ENCODE measurements at regions not wholly inside any gene's neighbourhood (a gene's known extent, or its start where the extent isn't known, plus 50 kb on each side); places are given as distances from the start of the nearest gene placed in this dataset.

- no peak for DNase-seq
Observed at GRCh38 chr2:238726670-238727584, 121.0 kb upstream of the TWIST2 start.

DNA sequence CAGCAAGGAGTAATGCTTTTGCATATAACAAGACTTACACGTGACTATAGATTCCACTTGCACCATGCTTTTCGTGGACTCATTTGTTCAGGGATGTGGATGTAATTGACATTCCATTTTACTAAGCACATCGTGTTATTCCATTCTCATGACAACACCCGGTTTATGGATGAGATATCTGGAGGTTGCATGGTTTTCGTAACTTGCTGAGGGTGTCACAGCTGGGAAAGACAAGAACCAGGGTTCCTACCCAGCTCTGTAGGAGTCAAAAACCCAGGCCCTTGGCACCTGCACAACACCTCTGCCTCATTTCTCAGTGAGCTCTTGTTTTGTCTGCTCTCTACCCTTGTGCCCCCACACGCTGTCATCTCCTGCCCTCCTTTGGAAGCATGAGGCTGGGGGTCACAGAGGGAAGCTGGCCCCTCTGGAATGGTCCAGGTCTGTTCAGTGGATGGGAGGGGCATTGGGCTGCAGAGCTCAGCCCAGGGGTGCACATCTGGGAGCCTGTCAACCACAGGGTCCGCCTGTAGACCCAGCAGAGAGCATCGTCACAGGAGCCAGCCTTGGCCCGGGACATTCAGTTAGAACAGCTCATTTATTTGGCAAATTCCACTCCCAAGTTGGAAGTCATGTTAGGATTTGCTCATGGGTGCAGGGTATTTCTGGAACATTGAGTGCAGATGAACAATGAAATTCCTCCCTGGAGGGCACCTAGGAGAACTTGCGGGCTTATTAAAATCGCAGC is 120.1 kb upstream of the TWIST2 start:
- DNase-seq = no peak

GRCh38 chr2:238728330-238729260 is 119.3 kb upstream of the TWIST2 start:
- no peak for DNase-seq

- DNase-seq = no peak
Observed at GRCh38 chr2:238729261-238729935, 118.5 kb upstream of the TWIST2 start.

- DNase-seq = no peak
Observed at GRCh38 chr2:238730001-238730669, 117.8 kb upstream of the TWIST2 start.

DNA sequence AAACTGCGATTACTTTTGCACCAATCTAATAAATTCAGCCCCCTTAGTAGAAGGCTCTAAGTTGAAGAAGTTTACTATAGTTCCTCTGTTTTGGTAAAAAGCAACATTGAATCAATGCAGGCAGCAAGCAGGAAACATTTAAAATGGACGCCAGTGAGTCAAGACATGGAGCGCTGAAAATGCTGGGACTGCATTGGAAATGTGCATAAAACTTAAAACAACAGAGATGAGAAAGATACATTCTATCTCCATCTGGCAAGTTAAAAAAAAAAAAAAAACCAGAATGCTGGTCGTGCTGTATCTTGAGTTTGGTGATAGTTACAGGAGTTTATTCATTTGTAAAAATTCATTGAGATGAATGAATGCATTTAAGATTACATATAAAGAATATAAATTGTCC is 117.0 kb upstream of the TWIST2 start:
- DNase-seq = no peak

GRCh38 chr2:238731961-238732360 is 115.9 kb upstream of the TWIST2 start:
- no peak for DNase-seq

DNA sequence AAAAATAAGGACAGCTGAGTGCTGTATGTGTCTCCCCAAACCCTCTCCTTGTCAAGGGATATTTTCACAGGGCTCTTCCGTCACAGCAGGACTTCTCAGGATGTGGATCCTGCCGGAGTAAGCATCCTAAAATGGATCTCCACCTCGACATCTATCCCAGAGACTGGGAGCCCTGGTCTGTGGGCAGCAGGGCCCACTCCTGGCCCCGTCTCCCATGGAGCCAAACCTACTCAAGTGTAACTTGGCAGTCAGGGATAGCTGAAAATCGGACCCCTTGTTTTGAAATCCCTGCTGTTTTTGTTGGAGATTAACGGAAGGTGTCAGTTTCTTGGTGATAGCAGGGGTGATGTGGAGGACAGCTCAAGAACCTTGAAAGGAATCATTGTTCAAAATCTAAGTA is 109.0 kb upstream of the TWIST2 start:
- DNase-seq = no peak

DNA sequence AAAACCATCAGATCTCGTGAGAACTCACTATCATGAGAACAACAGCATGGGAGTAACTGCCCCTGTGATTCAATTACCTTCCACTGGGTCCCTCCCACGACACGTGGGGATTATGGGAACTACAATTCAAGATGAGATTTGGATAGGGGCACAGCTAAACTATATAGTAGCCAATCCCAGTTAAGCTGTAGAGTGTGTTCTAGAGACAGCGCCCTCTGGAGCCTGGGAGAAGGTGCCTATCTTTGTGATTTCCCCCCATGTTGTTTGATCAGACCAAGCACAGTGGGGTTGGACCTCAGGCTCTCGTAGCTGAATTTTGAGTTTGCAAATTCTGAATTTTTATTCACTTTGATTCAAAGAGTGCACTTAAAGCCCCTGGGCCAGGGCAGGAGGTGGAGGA is 108.2 kb upstream of the TWIST2 start:
- DNase-seq = no peak

DNA sequence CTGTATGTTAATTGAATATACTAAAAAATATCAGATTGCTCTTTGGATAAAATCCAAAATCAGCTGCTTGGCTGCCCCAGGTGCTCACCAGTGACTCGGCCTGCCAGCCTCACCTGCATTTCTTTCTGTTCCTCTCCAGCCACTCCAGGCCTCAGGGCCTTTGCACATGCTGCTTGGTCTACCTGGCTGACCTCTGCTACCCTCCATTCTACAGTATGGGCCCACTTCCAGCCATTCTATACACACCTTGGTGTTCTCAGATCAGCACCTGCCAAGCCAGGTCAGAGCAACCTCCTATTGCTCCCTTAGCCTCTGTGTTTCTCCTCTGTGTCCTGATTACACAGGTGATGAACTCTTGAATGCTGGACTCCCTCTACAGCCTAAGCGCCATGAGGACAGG is 106.6 kb upstream of the TWIST2 start:
- DNase-seq = no peak

GRCh38 chr2:238742066-238742465 is 105.8 kb upstream of the TWIST2 start:
- no peak for DNase-seq

- no peak for DNase-seq
Observed at GRCh38 chr2:238742664-238743063, 105.2 kb upstream of the TWIST2 start.

GRCh38 chr2:238743243-238744065 is 104.4 kb upstream of the TWIST2 start:
- DNase-seq = no peak

GRCh38 chr2:238744951-238745350 is 102.9 kb upstream of the TWIST2 start:
- DNase-seq = no peak

GRCh38 chr2:238745997-238746396 is 101.9 kb upstream of the TWIST2 start:
- DNase-seq = no peak

DNA sequence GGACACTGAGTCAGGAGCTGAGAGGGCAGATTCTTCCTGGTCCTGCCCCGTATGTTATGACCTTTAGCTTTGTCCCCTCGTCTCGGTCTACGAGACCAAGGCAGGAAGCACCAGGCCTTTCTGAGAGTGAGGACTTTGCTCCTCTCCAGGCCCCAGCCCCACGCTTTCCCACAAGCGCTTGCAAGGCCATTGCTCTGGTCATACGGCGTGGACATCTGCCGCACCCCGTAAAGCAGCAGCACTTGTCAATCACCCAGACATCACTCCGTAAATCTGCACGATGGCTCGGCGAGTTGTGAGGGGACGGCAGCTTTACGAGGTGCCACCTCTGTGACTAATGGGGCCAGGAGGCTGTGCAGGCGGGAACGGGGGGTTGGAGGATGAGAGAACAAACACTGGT is 100.8 kb upstream of the TWIST2 start:
- DNase-seq = no peak

GRCh38 chr2:238747557-238747956 is 100.3 kb upstream of the TWIST2 start:
- DNase-seq = no peak

GRCh38 chr2:238750212-238750904 is 97.5 kb upstream of the TWIST2 start:
- no peak for DNase-seq

DNA sequence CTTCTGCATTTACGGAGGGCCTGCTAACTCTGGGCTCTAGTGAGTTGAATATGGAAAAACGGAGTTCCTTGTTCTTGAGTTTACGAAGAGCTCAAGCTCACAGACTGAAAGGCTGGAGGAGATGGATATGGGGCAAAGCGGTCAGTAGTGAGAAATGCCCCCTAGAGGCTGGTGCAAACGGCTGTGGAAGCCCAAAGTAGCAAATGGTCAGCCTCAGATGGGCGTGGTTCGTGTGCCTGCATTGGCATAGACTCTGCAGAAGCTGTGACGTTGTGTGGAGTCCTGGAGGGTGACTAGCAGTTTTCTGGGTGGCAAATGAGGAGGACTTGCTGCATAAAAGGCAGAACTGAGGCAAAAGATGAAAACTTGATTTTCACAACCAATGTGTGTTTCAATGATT is 93.6 kb upstream of the TWIST2 start:
- no peak for DNase-seq

DNA sequence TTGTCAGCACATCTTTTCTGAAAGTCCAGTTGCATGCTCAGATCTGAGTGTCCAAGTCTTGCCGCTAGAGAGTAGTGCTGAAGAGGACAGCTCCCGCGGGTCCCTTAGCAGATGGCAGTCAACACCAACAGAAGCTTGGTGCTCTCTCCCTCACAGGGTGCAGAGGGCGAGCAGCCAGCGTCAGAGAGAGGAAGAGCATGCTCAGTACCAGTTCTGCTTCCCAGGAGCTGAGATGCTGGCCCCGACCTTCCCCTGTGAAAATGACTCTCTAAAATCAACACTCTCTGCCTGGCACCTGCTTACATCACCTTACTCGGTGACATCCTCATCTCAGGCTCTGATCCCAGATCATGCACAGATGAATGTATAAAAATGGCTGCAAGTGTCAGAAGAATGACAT is 86.0 kb upstream of the TWIST2 start:
- DNase-seq = no peak

All from stimulated activated CD8-positive, alpha-beta memory T cell treated with anti-CD3 and anti-CD28 coated beads, Interleukin-4, amount 100 ng/mL, for 48 hours (primary cell).